Aorta (tissue), 5 donors: ENCODE measurements at regions not wholly inside any gene's neighbourhood (a gene's known extent, or its start where the extent isn't known, plus 50 kb on each side); places are given as distances from the start of the nearest gene placed in this dataset.

Experiments used
- ATAC-seq: fragments of 200-7000 bp; cut with Tn5 transposase; one replicate; pipeline ENCODE4 v1.9.1; 2022; ENCODE audit warnings: moderate library complexity; ENCODE audit not compliant: low FRiP score
- DNase-seq, 2 donors: peaks; one replicate each; pipeline ENCODE4 v3.0.0-alpha.2; 2020
- H3K27ac ChIP-seq, 2 donors: one replicate each; pipeline ENCODE4 v1.5.1; 2013; ENCODE audit warnings: low read length in 2 of 2, mild to moderate bottlenecking in 2 of 2, moderate library complexity in 2 of 2, control low read depth in 1 of 2, inconsistent platforms in 1 of 2, low read depth in 1 of 2
- H3K27me3 ChIP-seq, 2 donors: one replicate each; pipeline ENCODE4 v1.6.1; 2013; ENCODE audit warnings: control low read depth in 1 of 2, low read length in 1 of 2, mild to moderate bottlenecking in 1 of 2, moderate library complexity in 1 of 2; ENCODE audit not compliant: insufficient read depth in 2 of 2, control insufficient read depth in 1 of 2
- H3K36me3 ChIP-seq, 2 donors: one replicate each; pipeline ENCODE4 v1.6.1; 2013; ENCODE audit warnings: control low read depth in 1 of 2, low read length in 1 of 2, mild to moderate bottlenecking in 1 of 2; ENCODE audit not compliant: insufficient read depth in 2 of 2, control insufficient read depth in 1 of 2
- H3K4me1 ChIP-seq, 2 donors: one replicate each; pipeline ENCODE4 v1.6.1; 2013; ENCODE audit warnings: low read length in 2 of 2, control low read depth in 1 of 2, mild to moderate bottlenecking in 1 of 2, moderate library complexity in 1 of 2; ENCODE audit not compliant: insufficient read depth in 2 of 2, control insufficient read depth in 1 of 2
- H3K4me3 ChIP-seq, 2 donors: one replicate each; pipeline ENCODE4 v1.5.1; 2013; ENCODE audit warnings: low read length in 2 of 2, control low read depth in 1 of 2, mild to moderate bottlenecking in 1 of 2
- H3K9me3 ChIP-seq: one replicate; pipeline ENCODE4 v1.6.1; 2013; ENCODE audit warnings: mild to moderate bottlenecking, low read length; ENCODE audit not compliant: control insufficient read depth
- WGBS, 2 donors: extraction: QIAGEN DNeasy Blood & Tissue Kit; methylation state at CpG; one replicate each; pipeline ENCODE4 v1.1.7; 2013; 5-methylcytosine and 5-hydroxymethylcytosine counted together
- intact Hi-C, 2 donors: fragments of 100-400 bp; cut with DNase I; formaldehyde crosslinking; loops; one replicate each; pipeline versions ENCODE4 v1.14.2 to v1.15.0; 2022
- donor health status: healthy with polysubstance abuse.
- donor health status: Bipolar disorder and iron deficiency.
- donor health status: DM: no; HTN: no; CAD: no.
- donor health status: DM: no; HTN: no; CAD: no.
- donor health status: DM: yes; HTN: yes; CAD: no.

DNA sequence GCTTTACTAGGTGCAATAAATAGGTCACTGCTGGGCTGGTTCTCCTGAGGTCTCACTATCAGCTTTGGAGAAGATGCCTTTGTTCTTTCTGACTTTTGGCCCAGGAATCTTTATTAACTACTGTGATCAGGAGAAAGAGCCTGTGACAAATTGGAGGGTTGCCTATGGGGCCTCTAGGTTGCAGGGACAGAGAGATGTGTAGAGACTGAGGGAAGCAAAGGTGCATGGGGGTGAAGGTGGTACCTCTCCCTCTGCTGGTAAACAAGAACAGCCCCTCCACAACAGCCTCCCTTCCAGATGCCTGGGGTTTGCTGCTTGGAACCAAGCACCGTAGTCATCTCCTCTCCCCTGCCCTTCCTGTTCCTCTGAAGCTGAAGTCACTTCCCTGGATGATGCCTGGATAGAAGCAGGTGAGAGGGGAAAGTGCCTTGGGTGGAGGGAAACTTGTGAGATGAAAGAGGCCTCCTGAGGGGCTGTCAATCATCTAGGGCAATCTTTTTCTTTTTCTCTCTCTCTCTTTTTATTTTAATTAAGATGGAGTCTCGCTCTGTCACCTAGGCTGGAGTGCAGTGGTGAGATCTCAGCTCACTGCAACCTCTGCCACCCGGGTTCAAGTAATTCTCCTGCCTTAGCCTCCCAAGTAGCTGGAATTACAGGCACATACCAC, 57.4 kb upstream of the DUSP22 start:
- ATAC-seq, result no peak
- no peaks in the 10 kb centered on the region for H3K36me3 ChIP-seq
- 89 to 92% methylated on average over 3 of the region's 3 CpGs for WGBS, 2 donors
- no peak overlapping the region for H3K27ac ChIP-seq
- intact Hi-C loops, result no loop called here
- H3K27me3 ChIP-seq, result peaks cover 0 to 3% of the 10 kb centered on the region in 2 donors
- H3K4me1 ChIP-seq, result no peaks in the 10 kb centered on the region
- no peak for DNase-seq
- no peak overlapping the region for H3K4me3 ChIP-seq
- H3K9me3 ChIP-seq, result no peaks in the 10 kb centered on the region

DNA sequence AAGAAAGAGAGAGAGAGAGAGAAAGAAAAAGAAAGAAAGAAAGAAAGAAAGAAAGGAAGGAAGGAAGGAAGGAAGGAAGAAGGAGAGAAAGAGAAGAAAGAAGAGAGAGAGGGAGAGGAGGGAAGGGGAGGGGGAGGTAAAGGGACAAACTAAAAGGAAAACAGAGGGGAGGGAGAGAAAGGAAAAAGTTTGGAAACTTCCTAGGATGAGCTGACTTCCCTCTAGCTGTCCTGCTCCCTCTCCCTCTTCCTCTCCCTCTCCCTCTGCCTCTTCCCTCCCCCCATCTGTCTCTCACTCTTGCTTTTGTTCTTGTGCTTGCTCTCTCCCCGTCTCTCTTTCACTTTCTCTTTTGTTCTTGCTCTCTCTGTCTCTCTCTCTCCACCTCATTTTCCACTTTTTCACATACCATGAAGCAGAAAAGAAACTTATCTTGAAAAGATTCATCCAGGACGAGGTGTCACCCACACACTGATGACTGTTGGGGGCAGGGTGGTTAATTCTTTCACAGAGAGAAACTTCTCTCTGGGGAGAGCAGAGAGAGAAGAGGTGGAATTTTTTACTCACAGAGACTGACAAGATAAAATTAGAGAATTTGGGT, 56.4 kb upstream of the DUSP22 start:
- Histone ChIP-seq H3K4me3 (no peak overlapping the region), H3K27me3 (peaks cover 0 to 3% of the 10 kb centered on the region in 2 donors), H3K36me3 (no peaks in the 10 kb centered on the region), H3K27ac (no peak overlapping the region), H3K9me3 (no peaks in the 10 kb centered on the region), H3K4me1 (no peaks in the 10 kb centered on the region)
- ATAC-seq (no peak), DNase-seq (no peak)
- intact Hi-C loops, result no loop called here
- 15 to 20% methylated on average over 2 of the region's 2 CpGs for WGBS, 2 donors

DNA sequence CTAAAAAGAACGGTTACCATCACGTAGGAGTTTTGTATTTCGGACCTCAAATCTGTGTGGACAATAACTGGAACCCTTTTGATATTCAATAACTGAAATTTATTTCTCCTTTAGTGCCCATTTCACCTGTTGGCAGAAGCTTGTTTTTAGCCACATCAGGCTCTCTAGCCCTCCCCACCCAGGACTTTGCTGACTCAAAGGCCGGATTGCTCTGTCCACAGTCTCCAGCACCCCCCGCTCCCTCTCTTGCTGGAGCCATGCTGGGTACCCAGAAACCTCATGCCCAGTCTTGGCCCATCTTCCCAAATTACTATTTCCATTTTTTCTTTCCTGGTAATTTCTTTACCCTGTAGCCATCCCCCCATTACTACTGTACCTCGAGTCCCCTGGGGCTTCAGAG, 55.8 kb upstream of the DUSP22 start:
- no peak overlapping the region for H3K4me3 ChIP-seq
- WGBS, 2 donors, result 85 to 86% methylated on average over 6 of the region's 6 CpGs
- no peaks in the 10 kb centered on the region for H3K9me3 ChIP-seq
- H3K36me3 ChIP-seq, result no peaks in the 10 kb centered on the region
- peaks cover 0 to 3% of the 10 kb centered on the region in 2 donors for H3K27me3 ChIP-seq
- no peak overlapping the region for H3K27ac ChIP-seq
- intact Hi-C loops, result no loop called here
- ATAC-seq (no peak), DNase-seq (no peak)
- H3K4me1 ChIP-seq, result no peaks in the 10 kb centered on the region

DNA sequence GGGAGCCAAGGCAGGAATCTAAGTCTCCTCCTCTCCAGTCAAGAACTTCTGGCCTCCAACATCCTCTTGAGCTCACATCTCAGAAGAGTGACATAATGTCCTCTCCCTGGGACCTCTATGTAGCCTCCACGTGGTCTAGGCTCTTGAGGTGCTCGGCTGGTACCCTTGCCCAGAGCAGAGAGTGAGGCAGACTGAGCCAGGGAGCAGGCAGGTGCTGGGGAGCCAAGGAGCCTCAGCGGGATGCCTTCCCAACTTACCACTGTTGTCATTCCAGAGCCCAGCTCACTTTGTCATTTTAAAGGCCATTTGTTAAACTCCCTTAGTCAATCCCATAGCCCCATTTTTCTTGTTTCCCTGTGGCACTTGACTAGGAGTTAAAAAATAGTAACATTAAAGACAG, 52.1 kb upstream of the DUSP22 start:
- Histone ChIP-seq H3K36me3 (no peaks in the 10 kb centered on the region), H3K9me3 (peaks cover 2% of the 10 kb centered on the region), H3K4me3 (no peak overlapping the region), H3K4me1 (no peaks in the 10 kb centered on the region), H3K27me3 (no peaks in the 10 kb centered on the region), H3K27ac (no peak overlapping the region)
- DNase-seq (no peak), ATAC-seq (no peak)
- WGBS, 2 donors, result 42 to 49% methylated on average over 3 of the region's 3 CpGs
- intact Hi-C loops, result no loop called here

DNA sequence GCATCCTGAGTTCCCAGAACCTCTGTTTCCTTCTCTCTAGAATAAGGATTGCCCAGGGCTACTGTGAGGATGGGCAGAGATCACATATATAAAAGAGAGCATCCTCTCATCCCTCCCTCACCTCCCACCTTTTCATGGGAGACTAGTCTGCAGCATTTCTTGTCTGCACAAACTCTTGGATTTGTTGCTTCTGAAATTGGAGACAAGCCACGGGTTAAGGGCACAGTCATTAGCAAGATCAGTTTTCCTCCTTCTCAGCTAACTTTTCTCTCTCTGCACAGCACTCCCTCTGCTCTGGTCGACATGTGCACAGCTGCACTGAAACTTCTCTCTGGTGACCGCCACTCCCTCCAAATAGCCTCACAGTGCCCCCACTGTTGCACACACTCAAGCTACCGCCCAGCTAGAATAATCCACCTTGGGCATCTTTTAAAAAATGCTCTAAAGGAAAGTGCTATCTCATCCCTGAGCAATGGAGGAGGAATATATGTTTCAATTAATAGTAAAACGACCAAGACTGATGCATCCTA, 50.9 kb upstream of the DUSP22 start:
- WGBS, 2 donors, result 39 to 43% methylated on average over 5 of the region's 5 CpGs
- intact Hi-C loops, result no loop called here
- Histone ChIP-seq H3K4me3 (no peak overlapping the region), H3K36me3 (no peaks in the 10 kb centered on the region), H3K27ac (no peak overlapping the region), H3K9me3 (peaks cover 2% of the 10 kb centered on the region), H3K4me1 (no peaks in the 10 kb centered on the region), H3K27me3 (no peaks in the 10 kb centered on the region)
- no peak for ATAC-seq
- no peak for DNase-seq
